Vagina (tissue), 2 donors: ENCODE measurements at regions not wholly inside any gene's neighbourhood (a gene's known extent, or its start where the extent isn't known, plus 50 kb on each side); places are given as distances from the start of the nearest gene placed in this dataset.

ENCODE experiments used
- DNase-seq, 2 donors: peaks; one replicate each; pipeline ENCODE4 v3.0.0-alpha.2; 2017; ENCODE audit errors: extremely low spot score in 2 of 2
- H3K27ac ChIP-seq: fragments of 200-600 bp; sonication (generic); one replicate; pipeline ENCODE4 v1.5.1; 2019
- H3K27me3 ChIP-seq: fragments of 200-600 bp; sonication (generic); one replicate; pipeline ENCODE4 v1.5.1; 2019
- H3K36me3 ChIP-seq, 2 donors: fragments of 200-600 bp; sonication (generic); one replicate each; pipeline ENCODE4 v1.5.1; 2017 to 2019
- H3K4me1 ChIP-seq: fragments of 200-600 bp; sonication (generic); one replicate; pipeline ENCODE4 v1.5.1; 2019
- H3K4me3 ChIP-seq, 2 donors: fragments of 200-600 bp; sonication (generic); 1 replicate in 1 of 2; 2 replicates in 1 of 2; pipeline ENCODE4 v1.5.1; 2016 to 2019
- H3K9me3 ChIP-seq: fragments of 200-600 bp; sonication (generic); one replicate; pipeline ENCODE4 v1.5.1; 2019
- POLR2A ChIP-seq, 2 donors: fragments of 450-650 bp; IDR thresholded peaks; one replicate each; pipeline ENCODE4 v1.6.1; 2017; ENCODE audit warnings: antibody characterized with exemption in 2 of 2, mild to moderate bottlenecking in 2 of 2, moderate library complexity in 2 of 2
- POLR2AphosphoS5 ChIP-seq, 2 donors: sonication (generic); formaldehyde crosslinking; IDR thresholded peaks; one replicate each; pipeline ENCODE4 v1.9.0; 2017; ENCODE audit warnings: antibody characterized with exemption in 2 of 2, mild to moderate bottlenecking in 2 of 2, low read depth in 1 of 2; ENCODE audit not compliant: insufficient read depth in 1 of 2
- intact Hi-C: fragments of 100-400 bp; cut with DNase I; formaldehyde crosslinking; loops from one replicate; pipeline ENCODE4 v1.15.1; 2023
- TF ChIP-seq, protein P1 (sequence below), 3 experiments: fragments of 450-650 bp in 2 of 3; fragments of 200-600 bp in 1 of 3; sonication (generic) in 1 of 3; IDR thresholded peaks; one replicate each; pipeline ENCODE4 v1.5.1; 2017 to 2019; ENCODE audit warnings: antibody characterized with exemption in 3 of 3, mild to moderate bottlenecking in 2 of 3, moderate library complexity in 2 of 3

DNA sequence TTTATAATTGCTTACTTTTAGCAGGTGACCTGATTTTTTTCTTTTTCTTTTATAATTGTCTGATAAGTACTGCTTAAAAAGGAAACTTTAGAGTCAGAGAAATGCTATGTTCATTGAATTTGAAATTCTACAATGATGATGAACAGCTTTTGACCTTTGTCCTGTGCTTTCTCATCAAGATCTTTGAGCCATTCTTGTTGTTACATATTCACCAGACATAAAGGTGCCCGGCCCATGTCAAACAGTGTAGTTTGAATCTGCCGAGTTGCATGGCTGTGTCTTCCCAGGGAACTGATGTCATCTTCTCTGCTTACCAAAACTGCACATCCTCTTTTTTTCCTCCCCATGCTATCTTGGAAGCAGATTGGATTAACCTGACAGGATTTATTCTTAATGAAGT lies 163.6 kb downstream of the LRRC70 start:
- Histone ChIP-seq H3K27me3 (no peaks in the 10 kb centered on the region), H3K4me3 (no peak overlapping the region), H3K9me3 (no peaks in the 10 kb centered on the region), H3K36me3 (no peaks in the 10 kb centered on the region), H3K27ac (no peak overlapping the region), H3K4me1 (no peaks in the 10 kb centered on the region)
- TF ChIP-seq, protein P1, sequence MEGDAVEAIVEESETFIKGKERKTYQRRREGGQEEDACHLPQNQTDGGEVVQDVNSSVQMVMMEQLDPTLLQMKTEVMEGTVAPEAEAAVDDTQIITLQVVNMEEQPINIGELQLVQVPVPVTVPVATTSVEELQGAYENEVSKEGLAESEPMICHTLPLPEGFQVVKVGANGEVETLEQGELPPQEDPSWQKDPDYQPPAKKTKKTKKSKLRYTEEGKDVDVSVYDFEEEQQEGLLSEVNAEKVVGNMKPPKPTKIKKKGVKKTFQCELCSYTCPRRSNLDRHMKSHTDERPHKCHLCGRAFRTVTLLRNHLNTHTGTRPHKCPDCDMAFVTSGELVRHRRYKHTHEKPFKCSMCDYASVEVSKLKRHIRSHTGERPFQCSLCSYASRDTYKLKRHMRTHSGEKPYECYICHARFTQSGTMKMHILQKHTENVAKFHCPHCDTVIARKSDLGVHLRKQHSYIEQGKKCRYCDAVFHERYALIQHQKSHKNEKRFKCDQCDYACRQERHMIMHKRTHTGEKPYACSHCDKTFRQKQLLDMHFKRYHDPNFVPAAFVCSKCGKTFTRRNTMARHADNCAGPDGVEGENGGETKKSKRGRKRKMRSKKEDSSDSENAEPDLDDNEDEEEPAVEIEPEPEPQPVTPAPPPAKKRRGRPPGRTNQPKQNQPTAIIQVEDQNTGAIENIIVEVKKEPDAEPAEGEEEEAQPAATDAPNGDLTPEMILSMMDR (IDR thresholded peaks at IDR 0.05), result no peak
- no peak for TF ChIP-seq POLR2A (IDR thresholded peaks at IDR 0.05)
- no peak for TF ChIP-seq POLR2AphosphoS5 (IDR thresholded peaks at IDR 0.05; ENCODE audit: insufficient read depth in 1 of 2, low read depth in 1 of 2)
- intact Hi-C loops, result no loop called here
- no peak for DNase-seq

DNA sequence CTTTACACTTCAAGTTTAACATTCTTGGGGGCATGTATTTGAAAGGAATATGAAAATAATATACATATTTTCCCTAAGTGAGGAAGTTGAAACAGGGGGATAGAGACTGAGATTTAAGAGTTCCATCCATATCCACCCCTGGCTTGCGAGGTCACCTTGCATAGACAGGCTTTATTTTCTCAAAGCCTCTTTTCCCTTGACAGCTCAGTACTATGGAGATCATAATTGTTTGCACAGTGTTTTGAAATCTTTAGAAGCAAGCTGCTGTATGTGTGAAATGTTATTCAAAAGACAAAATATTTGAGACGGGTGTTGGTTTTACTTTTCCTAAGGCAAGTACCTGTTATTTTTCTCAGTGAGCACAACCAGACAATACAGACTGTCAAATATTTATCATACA lies 163.1 kb downstream of the LRRC70 start:
- intact Hi-C loops, result no loop called here
- Histone ChIP-seq H3K4me3 (no peak overlapping the region), H3K27me3 (no peaks in the 10 kb centered on the region)

DNA sequence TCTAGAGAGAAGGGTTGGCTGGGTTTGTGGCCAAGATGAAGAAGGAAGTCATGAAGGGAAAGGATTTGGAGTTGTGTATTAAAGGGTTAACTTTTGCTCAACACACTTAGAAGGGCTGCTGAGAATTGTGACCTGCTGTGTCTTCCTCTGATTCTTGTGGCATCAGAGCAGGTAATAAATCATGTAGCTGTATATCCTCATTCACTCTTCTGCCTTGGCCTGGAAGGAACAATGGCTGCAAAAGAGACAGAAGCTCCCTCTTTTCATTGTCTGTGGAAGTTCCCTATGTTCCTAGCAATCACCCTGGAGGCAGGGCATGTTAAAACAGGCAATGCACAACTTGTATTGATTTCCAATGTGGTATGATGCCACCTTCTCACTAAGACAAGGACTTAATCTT lies 159.1 kb downstream of the LRRC70 start:
- H3K27ac ChIP-seq, result no peak overlapping the region
- DNase-seq, result no peak

More for the DNA sequence above, 163.1 kb downstream of the LRRC70 start:
- H3K27ac ChIP-seq, result no peak overlapping the region
- no peaks in the 10 kb centered on the region for H3K4me1 ChIP-seq
- no peaks in the 10 kb centered on the region for H3K36me3 ChIP-seq
- no peak for DNase-seq
- no peaks in the 10 kb centered on the region for H3K9me3 ChIP-seq
- TF ChIP-seq, protein P1 (IDR thresholded peaks at IDR 0.05), result no peak
- TF ChIP-seq POLR2AphosphoS5 (IDR thresholded peaks at IDR 0.05; ENCODE audit: insufficient read depth in 1 of 2, low read depth in 1 of 2), result no peak
- no peak for TF ChIP-seq POLR2A (IDR thresholded peaks at IDR 0.05)

DNA sequence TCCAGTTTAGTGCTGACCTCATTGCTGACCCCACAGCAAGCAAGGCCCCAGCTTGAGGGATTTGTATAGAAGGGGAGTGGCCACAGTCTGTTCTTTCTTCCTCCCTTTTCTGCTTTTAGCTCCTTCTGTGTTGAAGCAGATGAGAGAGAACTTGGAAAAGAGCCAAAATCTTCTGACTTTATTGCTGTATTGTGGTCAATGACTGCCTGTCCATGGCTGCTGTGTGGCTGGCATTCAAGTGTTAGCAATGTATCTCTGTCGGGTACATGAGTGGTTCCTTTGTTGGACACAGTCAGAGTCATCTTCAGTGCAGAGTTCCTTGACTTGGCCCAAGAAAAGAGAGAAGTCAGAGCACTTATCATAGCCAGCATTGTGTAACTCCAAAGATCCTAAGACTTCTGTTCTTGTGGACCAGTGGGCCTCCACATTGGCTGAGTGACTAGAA lies 154.1 kb downstream of the LRRC70 start:
- Histone ChIP-seq H3K27me3 (no peaks in the 10 kb centered on the region), H3K9me3 (no peaks in the 10 kb centered on the region), H3K4me1 (no peaks in the 10 kb centered on the region), H3K36me3 (no peaks in the 10 kb centered on the region), H3K4me3 (no peak overlapping the region), H3K27ac (no peak overlapping the region)
- no peak for TF ChIP-seq POLR2AphosphoS5 (IDR thresholded peaks at IDR 0.05; ENCODE audit: insufficient read depth in 1 of 2, low read depth in 1 of 2)
- TF ChIP-seq POLR2A (IDR thresholded peaks at IDR 0.05), result no peak
- TF ChIP-seq, protein P1 (IDR thresholded peaks at IDR 0.05), result no peak
- no peak for DNase-seq
- intact Hi-C loops, result no loop called here

More for the DNA sequence above, 159.1 kb downstream of the LRRC70 start:
- no peaks in the 10 kb centered on the region for H3K9me3 ChIP-seq
- intact Hi-C loops, result no loop called here
- TF ChIP-seq, protein P1 (IDR thresholded peaks at IDR 0.05), result no peak
- no peak for TF ChIP-seq POLR2AphosphoS5 (IDR thresholded peaks at IDR 0.05; ENCODE audit: insufficient read depth in 1 of 2, low read depth in 1 of 2)
- no peak for TF ChIP-seq POLR2A (IDR thresholded peaks at IDR 0.05)
- H3K36me3 ChIP-seq, result no peaks in the 10 kb centered on the region
- H3K27me3 ChIP-seq, result no peaks in the 10 kb centered on the region
- H3K4me1 ChIP-seq, result no peaks in the 10 kb centered on the region
- no peak overlapping the region for H3K4me3 ChIP-seq

DNA sequence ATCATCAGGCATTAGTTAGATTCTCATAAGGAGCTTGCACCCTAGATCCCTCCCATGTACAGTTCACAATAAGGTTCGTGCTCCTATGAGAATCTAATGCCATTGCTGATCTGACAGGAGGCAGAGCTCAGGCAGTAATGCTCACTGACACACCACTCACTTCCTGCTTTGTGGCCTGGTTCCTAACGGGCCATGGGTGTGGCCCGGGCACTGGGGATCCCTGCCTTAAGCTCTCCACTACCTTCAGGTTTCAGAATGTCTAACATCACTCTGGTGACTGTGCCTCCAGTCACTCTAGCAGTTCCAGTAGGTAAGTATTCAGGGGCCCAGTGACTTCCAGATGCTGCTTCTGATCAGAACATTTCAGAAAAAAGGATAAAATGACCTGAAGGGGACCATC lies 152.4 kb downstream of the LRRC70 start:
- Histone ChIP-seq H3K36me3 (no peaks in the 10 kb centered on the region), H3K4me3 (no peak overlapping the region), H3K9me3 (no peaks in the 10 kb centered on the region), H3K27me3 (no peaks in the 10 kb centered on the region), H3K27ac (no peak overlapping the region), H3K4me1 (no peaks in the 10 kb centered on the region)
- TF ChIP-seq, protein P1 (IDR thresholded peaks at IDR 0.05), result no peak
- no peak for TF ChIP-seq POLR2AphosphoS5 (IDR thresholded peaks at IDR 0.05; ENCODE audit: insufficient read depth in 1 of 2, low read depth in 1 of 2)
- TF ChIP-seq POLR2A (IDR thresholded peaks at IDR 0.05), result no peak
- intact Hi-C loops, result no loop called here
- no peak for DNase-seq
